Activated CD4-positive, alpha-beta T cell treated with anti-CD3 and anti-CD28 coated beads for 48 hours (primary cell): ENCODE measurements at regions not wholly inside any gene's neighbourhood (a gene's known extent, or its start where the extent isn't known, plus 50 kb on each side); places are given as distances from the start of the nearest gene placed in this dataset.
"Not testable (repeated sequence)": the region's sequence is repeated elsewhere in the genome, so short reads cannot be mapped to it uniquely, and the experiment has no call there.

Experiments
- DNase-seq: peaks from one replicate; pipeline ENCODE4 v3.0.0-alpha.2; 2020

GRCh38 chr2:149768320-149768799, 180.8 kb upstream of the MMADHC start:
- no peak for DNase-seq

DNA sequence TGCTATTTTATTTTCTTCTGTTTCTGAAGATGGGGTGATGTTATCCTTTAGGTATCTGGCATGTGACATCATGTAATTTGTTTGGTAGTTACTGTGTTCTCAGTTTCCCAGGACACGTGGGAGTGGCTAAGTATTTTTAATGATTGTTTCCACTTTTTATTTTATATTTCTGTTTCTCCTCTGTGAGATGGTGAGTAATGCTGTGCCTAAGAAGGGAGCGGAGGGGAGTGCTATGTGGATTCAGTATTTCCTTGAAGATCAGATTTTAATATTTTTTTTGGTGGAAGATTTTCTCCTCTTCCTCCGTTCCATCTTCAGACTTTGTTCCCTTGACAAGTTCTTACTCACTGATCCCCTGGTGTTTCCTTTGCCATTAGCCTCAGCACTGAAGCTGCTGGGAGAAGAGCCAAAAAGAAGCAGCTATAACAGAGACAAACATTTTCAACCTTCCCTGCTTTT, 180.0 kb upstream of the MMADHC start:
- no peak for DNase-seq

- DNase-seq = no peak
These were observed 178.8 kb upstream of the MMADHC start for GRCh38 chr2:149766339-149766738.

- DNase-seq = no peak
These were observed 178.1 kb upstream of the MMADHC start for GRCh38 chr2:149765636-149766035.

GRCh38 chr2:149765003-149765402, 177.4 kb upstream of the MMADHC start:
- no peak for DNase-seq

GRCh38 chr2:149763358-149763757, 175.8 kb upstream of the MMADHC start:
- no peak for DNase-seq

DNA sequence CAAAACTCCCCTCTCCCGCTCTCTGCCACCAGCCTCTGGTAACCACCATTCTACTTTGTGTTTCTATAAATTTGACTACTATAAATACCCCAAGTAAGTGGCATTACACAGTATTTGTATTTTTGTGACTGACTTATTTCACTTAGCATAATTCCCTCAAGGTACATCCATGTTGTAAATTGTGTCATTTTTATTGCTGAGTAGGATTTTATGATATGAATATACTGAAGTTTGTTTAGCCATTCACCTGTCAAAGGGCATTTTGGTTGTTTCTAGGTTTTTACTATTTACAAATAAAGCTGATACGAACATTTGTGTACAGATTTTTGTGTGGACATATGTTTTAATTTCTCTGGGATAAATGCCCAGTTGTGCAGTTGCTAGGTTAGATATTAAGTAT, 174.0 kb upstream of the MMADHC start:
- no peak for DNase-seq

DNA sequence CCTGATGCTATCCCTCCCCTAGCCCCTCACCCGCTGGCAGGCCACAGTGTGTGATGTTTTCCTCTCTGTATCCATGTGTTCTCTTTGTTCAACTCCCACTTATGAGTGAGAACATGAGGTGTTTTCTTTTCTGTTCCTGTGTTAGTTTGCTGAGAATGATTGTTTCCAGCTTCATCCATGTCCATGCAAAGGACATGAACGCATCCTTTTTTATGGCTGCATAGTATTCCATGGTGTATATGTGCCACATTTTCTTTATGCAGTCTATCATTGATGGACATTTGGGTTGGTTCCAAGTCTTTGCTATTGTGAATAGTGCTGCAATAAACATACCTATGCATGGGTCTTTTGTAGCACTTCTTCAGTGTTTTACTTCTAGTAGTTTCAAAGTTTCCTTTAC, 171.8 kb upstream of the MMADHC start:
- not testable (repeated sequence) for DNase-seq

DNA sequence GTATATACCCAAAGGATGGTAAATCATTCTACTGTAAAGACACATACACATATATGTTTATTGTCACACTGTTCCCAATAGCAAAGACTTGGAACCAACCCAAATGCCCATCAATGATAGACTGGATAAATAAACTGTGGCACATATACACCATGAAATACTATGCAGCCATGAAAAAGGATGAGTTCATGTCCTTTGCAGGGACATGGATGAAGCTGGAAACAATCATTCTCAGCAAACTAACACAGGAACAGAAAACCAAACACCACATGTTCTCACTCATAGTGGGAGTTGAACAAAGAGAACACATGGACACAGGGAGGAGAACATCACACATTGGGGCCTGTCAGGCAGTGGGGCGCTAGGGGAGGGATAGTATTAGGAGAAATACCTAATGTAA, 167.1 kb upstream of the MMADHC start:
- DNase-seq = not testable (repeated sequence)

DNA sequence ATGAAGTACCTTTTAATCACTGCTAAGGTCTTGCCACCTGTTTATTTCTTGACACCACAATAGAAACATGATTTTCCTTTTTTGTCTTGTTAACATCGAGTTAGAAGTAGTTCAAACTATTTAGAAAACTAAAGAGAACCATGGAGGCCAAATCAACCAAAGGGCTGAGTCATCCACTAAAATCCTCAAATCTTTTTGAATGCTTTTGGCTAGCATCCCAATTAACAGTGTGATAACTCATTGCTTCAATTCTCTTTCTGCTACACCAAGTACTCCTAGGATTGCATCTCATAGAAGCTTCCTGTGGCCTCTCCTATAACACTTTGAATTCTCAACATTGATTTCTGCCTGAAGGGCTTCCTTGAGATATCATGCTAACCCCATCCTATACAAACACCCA, 159.9 kb upstream of the MMADHC start:
- DNase-seq = no peak

DNA sequence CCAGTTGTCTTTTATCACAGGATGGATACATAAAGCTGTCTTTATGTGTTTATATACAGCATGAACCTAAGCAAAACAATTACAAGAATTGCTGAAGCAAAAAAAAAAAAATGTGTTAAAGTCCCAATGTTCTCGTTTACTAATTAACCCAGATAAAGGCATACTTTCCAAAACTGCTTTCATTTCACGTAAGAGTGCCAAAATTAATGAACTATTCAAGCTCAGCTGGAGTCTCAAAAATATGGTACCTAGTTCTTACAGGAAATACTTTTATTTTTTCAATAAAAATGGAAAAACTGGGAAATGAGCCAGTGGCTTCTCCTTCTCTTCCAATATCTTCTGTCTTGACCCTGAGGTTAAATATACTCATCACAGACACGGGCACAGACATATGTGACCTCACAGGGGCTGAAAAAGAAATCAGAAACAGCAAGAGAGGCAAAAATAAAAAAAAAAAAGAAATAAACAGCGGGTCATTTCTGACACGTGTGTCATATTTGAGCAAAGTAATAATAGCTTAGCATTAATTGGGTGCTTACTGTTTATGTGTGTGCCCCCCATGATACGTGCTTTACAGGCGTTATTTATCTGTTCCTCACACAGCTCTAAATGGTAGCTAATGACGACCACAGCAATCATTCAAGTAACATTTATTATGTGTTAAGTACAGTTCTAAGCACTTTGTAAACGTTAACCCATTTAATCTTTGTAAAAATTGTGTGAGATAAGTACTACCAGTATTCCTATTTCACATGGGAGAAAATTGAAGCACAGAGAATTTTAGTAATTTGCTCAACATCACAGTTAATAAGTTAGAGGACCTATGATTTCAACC, 158.0 kb upstream of the MMADHC start:
- DNase-seq = no peak

GRCh38 chr2:149744865-149745264, 157.3 kb upstream of the MMADHC start:
- no peak for DNase-seq

- DNase-seq = no peak
These were observed 156.4 kb upstream of the MMADHC start for GRCh38 chr2:149743842-149744448.

DNA sequence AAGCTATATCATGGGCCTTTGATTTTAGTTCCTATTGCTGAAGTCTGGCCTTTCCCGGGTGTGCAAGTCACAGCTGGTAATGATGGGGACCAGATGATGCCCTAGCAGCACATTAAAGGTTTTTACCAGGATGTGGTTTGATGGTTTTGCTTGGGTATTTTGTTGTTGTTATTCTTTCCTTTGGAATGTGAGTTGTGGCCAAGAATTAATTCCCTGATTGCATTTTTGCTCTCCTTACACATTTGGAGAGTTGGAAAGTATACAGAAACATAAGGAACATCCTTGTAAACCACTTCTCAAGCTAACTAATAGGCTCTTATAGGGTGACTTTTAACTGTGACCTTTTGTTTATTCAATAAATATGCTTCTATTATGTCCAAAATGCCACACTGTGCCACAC, 154.1 kb upstream of the MMADHC start:
- no peak for DNase-seq

DNA sequence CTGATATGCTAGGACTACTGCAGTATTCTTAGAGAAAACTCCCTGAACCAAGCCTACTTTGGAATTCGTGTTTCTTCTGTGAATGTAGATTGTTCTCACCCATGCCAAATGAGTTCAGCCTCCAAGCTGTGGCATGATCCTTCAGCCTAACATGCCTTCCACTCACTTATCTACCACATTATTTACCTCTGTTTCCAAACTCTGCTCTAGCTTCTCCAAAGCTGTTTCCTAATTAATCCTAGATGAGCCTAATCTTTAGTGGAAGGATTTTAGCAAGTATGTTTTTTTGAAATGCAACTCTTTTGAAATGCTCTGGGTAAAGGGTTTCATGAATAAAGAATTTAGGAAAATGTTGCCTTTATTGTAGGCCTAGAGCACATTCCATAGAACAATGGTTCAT, 152.9 kb upstream of the MMADHC start:
- DNase-seq = no peak

- DNase-seq = no peak
These were observed 152.3 kb upstream of the MMADHC start for GRCh38 chr2:149739883-149740265.

DNA sequence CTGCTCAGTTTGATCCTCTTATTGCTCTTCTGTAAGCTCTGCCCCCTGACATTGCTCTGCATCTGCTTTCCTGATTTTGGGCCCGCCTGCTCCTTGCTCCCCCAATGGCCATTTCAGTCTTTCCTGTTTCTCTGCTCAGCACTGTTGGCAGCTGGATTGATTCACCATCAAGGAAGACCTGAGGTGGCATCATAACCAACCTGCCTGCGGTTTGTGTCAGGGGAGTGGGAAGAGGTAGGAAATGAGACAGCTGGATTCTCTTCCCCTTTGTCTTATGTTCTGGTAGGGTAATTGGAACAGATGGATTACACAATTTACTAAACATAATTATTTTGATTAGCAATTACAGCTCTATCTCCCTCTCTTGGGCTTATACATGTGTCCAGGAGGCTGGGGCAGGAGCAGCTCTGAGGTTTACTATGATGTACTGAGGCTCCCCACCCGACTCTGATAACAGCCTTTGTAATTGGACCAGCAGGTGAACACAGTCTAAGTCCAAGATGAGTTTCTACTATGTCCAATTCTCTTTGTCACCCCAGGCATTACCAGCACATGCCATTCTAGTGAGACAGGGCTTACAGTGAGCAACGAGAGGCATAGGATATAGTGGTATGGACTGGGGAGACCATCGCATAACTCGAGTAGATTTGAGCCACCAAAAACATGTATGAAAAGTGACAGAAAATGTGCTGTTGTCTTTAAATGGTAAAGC, 151.8 kb upstream of the MMADHC start:
- no peak for DNase-seq

DNA sequence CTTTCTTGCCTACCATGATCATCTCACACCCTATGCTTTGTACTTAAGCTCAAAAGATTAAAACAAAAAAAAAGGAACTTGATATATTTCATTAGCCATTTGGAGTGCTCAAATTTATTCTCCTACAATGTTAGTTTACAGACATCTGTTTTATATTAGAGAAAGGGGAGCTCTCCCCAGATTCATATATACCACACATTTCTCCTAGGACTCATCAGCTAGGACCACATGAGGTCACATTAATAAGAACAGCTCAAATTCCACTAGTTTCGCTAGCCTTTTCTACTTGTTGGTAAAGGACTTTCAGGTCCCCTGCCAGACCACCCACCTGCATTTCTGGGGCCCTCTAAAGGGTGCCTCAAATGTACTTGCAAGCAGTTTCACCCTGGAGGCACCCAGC, 151.2 kb upstream of the MMADHC start:
- no peak for DNase-seq

DNA sequence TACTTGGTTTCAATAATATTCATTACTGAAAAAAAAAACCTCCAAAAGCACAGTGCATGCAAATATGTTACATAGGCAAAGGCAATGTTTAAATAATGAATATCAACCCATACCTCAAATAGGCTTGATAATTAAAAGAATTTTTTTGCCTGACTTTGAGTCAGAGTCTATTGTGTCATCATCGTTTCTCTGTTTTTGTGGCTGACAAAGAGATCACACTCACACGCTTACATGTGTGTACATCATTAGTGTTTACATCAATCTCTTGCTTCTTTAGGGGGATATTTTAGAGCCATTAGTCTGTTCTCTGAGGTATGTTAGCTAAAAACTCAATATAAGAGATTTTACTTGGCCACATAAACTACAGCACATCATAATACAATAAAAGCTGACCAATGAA, 150.3 kb upstream of the MMADHC start:
- no peak for DNase-seq

DNA sequence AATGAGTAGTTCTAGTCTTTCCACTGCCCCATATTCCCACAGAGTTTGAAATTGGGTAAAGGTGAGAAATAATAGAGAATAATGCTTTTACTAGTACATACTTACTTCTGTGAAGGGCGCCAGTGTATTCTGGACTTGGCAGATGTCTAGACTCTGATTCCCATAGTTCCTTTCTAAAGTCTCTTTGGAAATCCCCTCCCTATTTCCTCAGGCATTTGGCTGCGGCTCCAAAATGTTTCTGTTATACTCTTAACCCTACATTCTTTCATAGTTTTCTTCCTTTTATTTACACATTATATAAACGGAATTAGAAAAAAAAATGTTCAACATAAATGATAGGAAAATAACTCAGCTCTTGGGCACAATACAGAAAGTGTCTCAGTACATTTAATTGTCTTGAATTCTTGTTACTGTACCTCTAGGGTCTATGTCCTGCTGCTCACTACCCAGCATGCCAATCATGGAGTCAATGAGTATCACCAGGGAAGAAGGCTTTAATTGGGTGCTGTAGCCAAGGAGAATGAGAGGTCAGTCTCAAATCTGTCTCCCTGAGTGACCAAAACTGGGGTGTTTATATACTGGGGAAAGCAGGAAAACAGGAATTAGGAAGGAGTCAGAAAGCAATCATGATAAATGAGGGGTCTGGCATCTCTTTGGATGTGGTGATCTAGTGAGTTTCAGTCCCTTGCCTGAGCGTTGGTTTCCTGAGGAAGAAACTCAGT, 147.8 kb upstream of the MMADHC start:
- DNase-seq = no peak

- no peak for DNase-seq
These were observed 146.5 kb upstream of the MMADHC start for GRCh38 chr2:149733936-149734685.

DNA sequence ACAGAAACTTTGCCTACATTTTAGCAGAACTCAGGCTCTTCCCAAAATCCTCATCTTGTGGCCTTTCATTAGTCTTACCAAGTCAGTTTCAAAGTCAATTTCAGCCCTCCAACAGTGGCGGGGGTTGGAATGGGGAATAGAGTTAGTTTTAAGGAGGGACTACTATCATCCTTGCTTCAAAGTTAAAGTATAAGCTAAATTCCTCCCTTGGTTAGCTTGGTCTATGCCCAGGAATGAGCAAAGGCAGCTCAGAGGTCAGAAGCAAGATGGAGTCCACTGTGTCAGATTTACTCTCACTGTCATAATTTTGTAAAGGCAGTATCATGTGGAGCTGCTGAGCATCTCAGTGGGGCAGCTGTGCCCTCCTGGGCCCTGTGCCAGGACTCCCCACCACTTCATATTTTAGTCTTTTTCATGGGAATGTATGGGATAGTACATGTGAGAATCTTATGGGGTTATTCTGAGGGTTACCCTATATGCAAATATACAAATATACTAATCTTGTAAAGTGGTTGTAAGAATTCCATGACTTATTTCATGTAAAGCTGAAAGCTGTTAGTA, 145.2 kb upstream of the MMADHC start:
- no peak for DNase-seq
